SK-N-SH (cell line): ENCODE measurements at regions not wholly inside any gene's neighbourhood (a gene's known extent, or its start where the extent isn't known, plus 50 kb on each side); places are given as distances from the start of the nearest gene placed in this dataset.

Source experiments
- CTCF ChIA-PET: fragments of 300-600, 350-600 bp; formaldehyde crosslinking; extraction: SDS; loops from one replicate; lab custom pipeline; 2021; lab: Yijun Ruan, JAX
- POLR2A ChIA-PET: fragments of 350-600 bp; sonication (Branson Sonifier 250); formaldehyde crosslinking; extraction: SDS; loops from one replicate; lab custom pipeline; 2020; ENCODE audit warnings: antibody characterized with exemption, inconsistent platforms; lab: Yijun Ruan, JAX
- DNase-seq: peaks from one replicate; pipeline ENCODE4 v3.0.0; 2012
- H2AFZ ChIP-seq: fragments of 200-600 bp; sonication (generic); 2 replicates; pipeline ENCODE4 v1.8.1; 2016; ENCODE audit warnings: antibody characterized with exemption, mild to moderate bottlenecking, low read depth
- H3F3A ChIP-seq: fragments of 200-600 bp; sonication (generic); replicated peaks from 2 replicates; pipeline ENCODE3; 2016; ENCODE audit warnings: antibody characterized with exemption, mild to moderate bottlenecking; ENCODE audit not compliant: insufficient read depth
- H3K27ac ChIP-seq, 2 experiments: fragments of 200-500 bp in 1 of 2; fragments of 200-600 bp in 1 of 2; sonication (Bioruptor generic) in 1 of 2; sonication (generic), shearing (Covaris generic) in 1 of 2; 2 replicates each; pipeline versions ENCODE4 v1.5.1 to v1.6.1; 2014 to 2016; ENCODE audit warnings: low read depth in 2 of 2, inconsistent platforms in 1 of 2, low read length in 1 of 2, mild to moderate bottlenecking in 1 of 2, mixed read lengths in 1 of 2
- H3K27me3 ChIP-seq: fragments of 200-600 bp; sonication (generic), shearing (Covaris generic); 2 replicates; pipeline ENCODE4 v1.6.1; 2016; ENCODE audit warnings: mixed run types; ENCODE audit not compliant: insufficient read depth
- H3K36me3 ChIP-seq, 2 experiments: fragments of 200-500 bp in 1 of 2; fragments of 200-600 bp in 1 of 2; sonication (Bioruptor generic) in 1 of 2; sonication (generic) in 1 of 2; replicated peaks in 1 of 2; 2 replicates each; pipeline versions ENCODE3 to v1.5.1; 2014 to 2016; ENCODE audit warnings: low read length in 1 of 2, mild to moderate bottlenecking in 1 of 2; ENCODE audit not compliant: insufficient read depth in 2 of 2, control insufficient read depth in 1 of 2
- H3K4me1 ChIP-seq, 2 experiments: fragments of 200-500 bp in 1 of 2; fragments of 200-600 bp in 1 of 2; sonication (Bioruptor generic) in 1 of 2; sonication (generic), shearing (Covaris generic) in 1 of 2; 2 replicates each; pipeline versions ENCODE4 v1.5.1 to v1.6.1; 2014 to 2016; ENCODE audit warnings: low read depth in 1 of 2, low read length in 1 of 2, mixed run types in 1 of 2; ENCODE audit not compliant: insufficient read depth in 2 of 2, control insufficient read depth in 1 of 2
- H3K4me2 ChIP-seq: fragments of 200-600 bp; sonication (generic), shearing (Covaris generic); 2 replicates; pipeline ENCODE4 v1.6.1; 2017; ENCODE audit warnings: mixed run types
- H3K4me3 ChIP-seq, 2 experiments: fragments of 200-500 bp in 1 of 2; fragments of 200-600 bp in 1 of 2; sonication (Bioruptor generic) in 1 of 2; sonication (generic), shearing (Covaris generic) in 1 of 2; 2 replicates each; pipeline versions ENCODE4 v1.5.1 to v1.8.1; 2014 to 2016; ENCODE audit warnings: low read depth in 2 of 2, inconsistent platforms in 1 of 2, low read length in 1 of 2, mild to moderate bottlenecking in 1 of 2, mixed read lengths in 1 of 2, moderate library complexity in 1 of 2
- H3K79me2 ChIP-seq: fragments of 200-600 bp; sonication (generic); 2 replicates; pipeline ENCODE4 v1.8.1; 2017; ENCODE audit warnings: mild to moderate bottlenecking; ENCODE audit not compliant: insufficient read depth
- H3K9ac ChIP-seq: fragments of 200-600 bp; sonication (generic); 2 replicates; pipeline ENCODE4 v1.6.1; 2017; ENCODE audit warnings: mixed run types
- H3K9me2 ChIP-seq: fragments of 200-600 bp; sonication (generic); 2 replicates; pipeline ENCODE4 v1.6.1; 2017; ENCODE audit warnings: mixed run types
- H3K9me3 ChIP-seq: fragments of 200-600 bp; sonication (generic); 2 replicates; pipeline ENCODE4 v1.6.1; 2017; ENCODE audit warnings: mixed run types, mild to moderate bottlenecking, moderate library complexity
- H4K20me1 ChIP-seq: fragments of 200-600 bp; sonication (generic); 2 replicates; pipeline ENCODE4 v1.6.1; 2017; ENCODE audit warnings: mild to moderate bottlenecking, mixed run types; ENCODE audit not compliant: insufficient read depth
- EP300 ChIP-seq, 2 experiments: IDR thresholded peaks; 2 replicates each; pipeline versions ENCODE4 v1.4.0 to v1.6.1; 2012; ENCODE audit warnings: borderline replicate concordance in 1 of 2, low read depth in 1 of 2, low read length in 1 of 2
- RFX5 ChIP-seq: IDR thresholded peaks from 2 replicates; pipeline ENCODE4 v1.6.1; 2012; ENCODE audit warnings: mild to moderate bottlenecking, improper control_type of control experiment, low read length
- TAF1 ChIP-seq: IDR thresholded peaks from 2 replicates; pipeline ENCODE4 v1.6.1; 2012; ENCODE audit warnings: low read depth, mild to moderate bottlenecking, low read length, moderate library complexity, borderline replicate concordance
- WGBS: methylation state at CpG from one replicate; pipeline ENCODE4 v1.1.6; 2017; ENCODE audit warnings: low lambda C conversion rate; 5-methylcytosine and 5-hydroxymethylcytosine counted together
- TF ChIP-seq, protein P1 (sequence below): fragments of 150-350 bp; IDR thresholded peaks from 2 replicates; pipeline ENCODE4 v1.6.1; 2016; ENCODE audit warnings: mild to moderate bottlenecking, low read depth, low read length
- TF ChIP-seq, protein P2 (sequence below): IDR thresholded peaks from 2 replicates; pipeline ENCODE4 v1.4.0; 2012; ENCODE audit warnings: low read depth
- TF ChIP-seq, protein P3 (sequence below): fragments of 200-600 bp; sonication (generic); IDR thresholded peaks from 2 replicates; pipeline ENCODE4 v1.6.1; 2017; ENCODE audit warnings: antibody characterized with exemption, mild to moderate bottlenecking, moderate library complexity
- TF ChIP-seq, protein P4 (sequence below): IDR thresholded peaks from 2 replicates; pipeline ENCODE4 v1.6.1; 2012; ENCODE audit warnings: mild to moderate bottlenecking, low read depth, low read length, moderate library complexity
- TF ChIP-seq, protein P5 (sequence below): IDR thresholded peaks from 2 replicates; pipeline ENCODE4; 2012

DNA sequence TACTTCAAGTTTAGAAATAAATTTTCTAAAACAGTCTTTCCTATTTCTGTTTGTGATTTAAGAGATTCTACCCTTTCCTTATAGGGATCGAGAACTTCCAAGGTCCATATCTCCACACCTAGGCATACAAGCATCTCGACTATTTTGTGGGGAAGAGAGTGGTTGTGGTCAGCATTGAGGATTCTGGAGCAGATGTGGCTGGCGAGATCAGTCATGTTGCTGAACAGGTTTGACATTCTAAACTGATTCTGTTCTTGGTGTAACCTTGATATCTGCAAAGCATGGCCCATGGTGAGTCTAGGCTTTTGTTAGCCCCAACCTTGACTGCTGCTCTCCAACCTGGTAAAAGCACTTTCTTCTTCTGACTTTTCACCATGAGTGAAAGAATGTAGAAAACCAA, 167.6 kb upstream of the POGK start:
- no peak overlapping the region for H3K4me2 ChIP-seq
- H3K79me2 ChIP-seq, result no peaks in the 10 kb centered on the region
- no peaks in the 10 kb centered on the region for H4K20me1 ChIP-seq
- no peak overlapping the region for H2AFZ ChIP-seq
- no peaks in the 10 kb centered on the region for H3K4me1 ChIP-seq
- no peaks in the 10 kb centered on the region for H3F3A ChIP-seq
- H3K9me3 ChIP-seq, result no peaks in the 10 kb centered on the region
- H3K27ac ChIP-seq, result no peak overlapping the region
- WGBS, result 2% methylated on average over 3 of the region's 3 CpGs
- H3K27me3 ChIP-seq, result no peaks in the 10 kb centered on the region
- ChIA-PET CTCF (no interaction called here), POLR2A (no interaction called here)
- TF ChIP-seq TAF1, result no peak
- TF ChIP-seq, protein P1, sequence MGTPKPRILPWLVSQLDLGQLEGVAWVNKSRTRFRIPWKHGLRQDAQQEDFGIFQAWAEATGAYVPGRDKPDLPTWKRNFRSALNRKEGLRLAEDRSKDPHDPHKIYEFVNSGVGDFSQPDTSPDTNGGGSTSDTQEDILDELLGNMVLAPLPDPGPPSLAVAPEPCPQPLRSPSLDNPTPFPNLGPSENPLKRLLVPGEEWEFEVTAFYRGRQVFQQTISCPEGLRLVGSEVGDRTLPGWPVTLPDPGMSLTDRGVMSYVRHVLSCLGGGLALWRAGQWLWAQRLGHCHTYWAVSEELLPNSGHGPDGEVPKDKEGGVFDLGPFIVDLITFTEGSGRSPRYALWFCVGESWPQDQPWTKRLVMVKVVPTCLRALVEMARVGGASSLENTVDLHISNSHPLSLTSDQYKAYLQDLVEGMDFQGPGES, result no peak
- no peak overlapping the region for H3K9ac ChIP-seq
- no peak overlapping the region for H3K4me3 ChIP-seq
- DNase-seq, result no peak
- no peaks in the 10 kb centered on the region for H3K9me2 ChIP-seq
- no peaks in the 10 kb centered on the region for H3K36me3 ChIP-seq

DNA sequence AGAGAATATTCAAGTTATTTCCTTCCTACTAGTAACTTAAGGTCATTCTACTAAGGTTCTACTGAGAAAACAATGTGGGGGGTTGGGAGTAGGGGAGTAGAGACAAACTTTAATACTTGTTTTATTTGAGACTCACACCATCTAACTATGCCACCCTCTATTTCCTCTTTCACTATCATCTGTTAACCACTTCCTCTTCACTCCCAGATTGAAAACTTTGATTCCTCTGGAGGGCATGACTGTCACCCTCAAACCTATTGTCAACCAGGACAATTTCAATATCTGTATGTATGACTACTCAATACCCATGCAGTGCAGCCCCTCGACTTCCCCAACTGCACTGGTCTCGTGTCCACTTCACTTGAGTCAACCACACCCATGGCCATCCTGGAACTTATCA, 165.6 kb upstream of the POGK start:
- Histone ChIP-seq H3K27me3 (no peaks in the 10 kb centered on the region), H2AFZ (no peak overlapping the region), H3K9ac (no peak overlapping the region), H3K9me3 (no peaks in the 10 kb centered on the region), H3K4me3 (no peak overlapping the region), H3K79me2 (no peaks in the 10 kb centered on the region), H3K4me2 (no peak overlapping the region), H3F3A (no peaks in the 10 kb centered on the region), H3K27ac (no peak overlapping the region), H3K4me1 (no peaks in the 10 kb centered on the region)
- POLR2A ChIA-PET, result no interaction called here
- DNase-seq, result no peak
- no peak for TF ChIP-seq RFX5
- TF ChIP-seq, protein P2, sequence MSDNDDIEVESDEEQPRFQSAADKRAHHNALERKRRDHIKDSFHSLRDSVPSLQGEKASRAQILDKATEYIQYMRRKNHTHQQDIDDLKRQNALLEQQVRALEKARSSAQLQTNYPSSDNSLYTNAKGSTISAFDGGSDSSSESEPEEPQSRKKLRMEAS, result no peak
- TF ChIP-seq, protein P3, sequence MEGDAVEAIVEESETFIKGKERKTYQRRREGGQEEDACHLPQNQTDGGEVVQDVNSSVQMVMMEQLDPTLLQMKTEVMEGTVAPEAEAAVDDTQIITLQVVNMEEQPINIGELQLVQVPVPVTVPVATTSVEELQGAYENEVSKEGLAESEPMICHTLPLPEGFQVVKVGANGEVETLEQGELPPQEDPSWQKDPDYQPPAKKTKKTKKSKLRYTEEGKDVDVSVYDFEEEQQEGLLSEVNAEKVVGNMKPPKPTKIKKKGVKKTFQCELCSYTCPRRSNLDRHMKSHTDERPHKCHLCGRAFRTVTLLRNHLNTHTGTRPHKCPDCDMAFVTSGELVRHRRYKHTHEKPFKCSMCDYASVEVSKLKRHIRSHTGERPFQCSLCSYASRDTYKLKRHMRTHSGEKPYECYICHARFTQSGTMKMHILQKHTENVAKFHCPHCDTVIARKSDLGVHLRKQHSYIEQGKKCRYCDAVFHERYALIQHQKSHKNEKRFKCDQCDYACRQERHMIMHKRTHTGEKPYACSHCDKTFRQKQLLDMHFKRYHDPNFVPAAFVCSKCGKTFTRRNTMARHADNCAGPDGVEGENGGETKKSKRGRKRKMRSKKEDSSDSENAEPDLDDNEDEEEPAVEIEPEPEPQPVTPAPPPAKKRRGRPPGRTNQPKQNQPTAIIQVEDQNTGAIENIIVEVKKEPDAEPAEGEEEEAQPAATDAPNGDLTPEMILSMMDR, result no peak
- TF ChIP-seq, protein P4, sequence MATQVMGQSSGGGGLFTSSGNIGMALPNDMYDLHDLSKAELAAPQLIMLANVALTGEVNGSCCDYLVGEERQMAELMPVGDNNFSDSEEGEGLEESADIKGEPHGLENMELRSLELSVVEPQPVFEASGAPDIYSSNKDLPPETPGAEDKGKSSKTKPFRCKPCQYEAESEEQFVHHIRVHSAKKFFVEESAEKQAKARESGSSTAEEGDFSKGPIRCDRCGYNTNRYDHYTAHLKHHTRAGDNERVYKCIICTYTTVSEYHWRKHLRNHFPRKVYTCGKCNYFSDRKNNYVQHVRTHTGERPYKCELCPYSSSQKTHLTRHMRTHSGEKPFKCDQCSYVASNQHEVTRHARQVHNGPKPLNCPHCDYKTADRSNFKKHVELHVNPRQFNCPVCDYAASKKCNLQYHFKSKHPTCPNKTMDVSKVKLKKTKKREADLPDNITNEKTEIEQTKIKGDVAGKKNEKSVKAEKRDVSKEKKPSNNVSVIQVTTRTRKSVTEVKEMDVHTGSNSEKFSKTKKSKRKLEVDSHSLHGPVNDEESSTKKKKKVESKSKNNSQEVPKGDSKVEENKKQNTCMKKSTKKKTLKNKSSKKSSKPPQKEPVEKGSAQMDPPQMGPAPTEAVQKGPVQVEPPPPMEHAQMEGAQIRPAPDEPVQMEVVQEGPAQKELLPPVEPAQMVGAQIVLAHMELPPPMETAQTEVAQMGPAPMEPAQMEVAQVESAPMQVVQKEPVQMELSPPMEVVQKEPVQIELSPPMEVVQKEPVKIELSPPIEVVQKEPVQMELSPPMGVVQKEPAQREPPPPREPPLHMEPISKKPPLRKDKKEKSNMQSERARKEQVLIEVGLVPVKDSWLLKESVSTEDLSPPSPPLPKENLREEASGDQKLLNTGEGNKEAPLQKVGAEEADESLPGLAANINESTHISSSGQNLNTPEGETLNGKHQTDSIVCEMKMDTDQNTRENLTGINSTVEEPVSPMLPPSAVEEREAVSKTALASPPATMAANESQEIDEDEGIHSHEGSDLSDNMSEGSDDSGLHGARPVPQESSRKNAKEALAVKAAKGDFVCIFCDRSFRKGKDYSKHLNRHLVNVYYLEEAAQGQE, result no peak
- TF ChIP-seq, protein P5, sequence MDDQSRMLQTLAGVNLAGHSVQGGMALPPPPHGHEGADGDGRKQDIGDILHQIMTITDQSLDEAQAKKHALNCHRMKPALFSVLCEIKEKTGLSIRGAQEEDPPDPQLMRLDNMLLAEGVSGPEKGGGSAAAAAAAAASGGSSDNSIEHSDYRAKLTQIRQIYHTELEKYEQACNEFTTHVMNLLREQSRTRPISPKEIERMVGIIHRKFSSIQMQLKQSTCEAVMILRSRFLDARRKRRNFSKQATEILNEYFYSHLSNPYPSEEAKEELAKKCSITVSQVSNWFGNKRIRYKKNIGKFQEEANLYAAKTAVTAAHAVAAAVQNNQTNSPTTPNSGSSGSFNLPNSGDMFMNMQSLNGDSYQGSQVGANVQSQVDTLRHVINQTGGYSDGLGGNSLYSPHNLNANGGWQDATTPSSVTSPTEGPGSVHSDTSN, result no peak
- no peak for TF ChIP-seq EP300 (IDR thresholded peaks at IDR 0.05; ENCODE audit: borderline replicate concordance in 1 of 2, low read depth in 1 of 2, low read length in 1 of 2)
- TF ChIP-seq, all 33 proteins: peak for 0
- H3K36me3 ChIP-seq, result no peaks in the 10 kb centered on the region
- CTCF ChIA-PET, result no interaction called here
- WGBS, result 4% methylated on average over 2 of the region's 2 CpGs
- H4K20me1 ChIP-seq, result no peaks in the 10 kb centered on the region
- H3K9me2 ChIP-seq, result no peaks in the 10 kb centered on the region
